Right lobe of liver (tissue), 6 donors: ENCODE measurements at regions not wholly inside any gene's neighbourhood (a gene's known extent, or its start where the extent isn't known, plus 50 kb on each side); places are given as distances from the start of the nearest gene placed in this dataset.

ENCODE experiments used
- ATAC-seq, 4 donors: fragments of 200-7000 bp; cut with Tn5 transposase; one replicate each; pipeline ENCODE4 v1.9.1; 2020; ENCODE audit warnings: mild to moderate bottlenecking in 4 of 4, moderate library complexity in 4 of 4
- DNase-seq, 3 donors: peaks; one replicate each; pipeline ENCODE4 v3.0.0-alpha.2; 2020
- H3K27ac ChIP-seq, 3 donors: fragments of 200-600 bp; one replicate each; pipeline ENCODE4 v1.8.0; 2022
- H3K27me3 ChIP-seq, 2 donors: fragments of 200-600 bp; one replicate each; pipeline ENCODE4 v1.8.0; 2022
- H3K36me3 ChIP-seq, 4 donors: fragments of 200-600 bp; sonication (generic) in 1 of 4; one replicate each; pipeline versions ENCODE4 v1.5.1 to v1.8.0; 2017 to 2022; ENCODE audit warnings: control low read depth in 1 of 4
- H3K4me1 ChIP-seq, 4 donors: fragments of 200-600 bp; sonication (generic) in 1 of 4; one replicate each; pipeline versions ENCODE4 v1.5.1 to v1.8.0; 2017 to 2022; ENCODE audit warnings: control low read depth in 1 of 4
- H3K4me3 ChIP-seq, 3 donors: fragments of 200-600 bp; one replicate each; pipeline ENCODE4 v1.8.0; 2022
- H3K9me3 ChIP-seq, 4 donors: fragments of 200-600 bp; sonication (generic) in 1 of 4; one replicate each; pipeline versions ENCODE4 v1.5.1 to v1.8.0; 2017 to 2022; ENCODE audit warnings: control low read depth in 1 of 4
- POLR2A ChIP-seq: fragments of 450-650 bp; IDR thresholded peaks from one replicate; pipeline ENCODE4 v1.6.1; 2017; ENCODE audit warnings: antibody characterized with exemption, mild to moderate bottlenecking
- WGBS: methylation state at CpG from one replicate; pipeline ENCODE4 v1.1.6; 2018; ENCODE audit warnings: low coverage, low lambda C conversion rate; ENCODE audit not compliant: insufficient coverage; ENCODE audit errors: missing lambda C conversion rate; 5-methylcytosine and 5-hydroxymethylcytosine counted together
- intact Hi-C, 2 donors: fragments of 100-400 bp; cut with DNase I; formaldehyde crosslinking; loops; one replicate each; pipeline versions ENCODE4 v1.11.2 to v1.14.1; 2022
- TF ChIP-seq, protein P1 (sequence below), 4 donors: fragments of 200-600 bp in 3 of 4; fragments of 450-650 bp in 1 of 4; IDR thresholded peaks; one replicate each; pipeline versions ENCODE4 v1.5.1 to v1.8.0; 2016 to 2022; ENCODE audit warnings: antibody characterized with exemption in 4 of 4, mild to moderate bottlenecking in 2 of 4
- donor health status: DM: no; HTN: yes; CAD: no.
- donor health status: DM: no; HTN: no; CAD: no.
- donor health status: DM: no; HTN: no; CAD: no.
- donor health status: DM: no; HTN: yes; CAD: no.
- donor health status: DM: no; HTN: yes; CAD: no.

DNA sequence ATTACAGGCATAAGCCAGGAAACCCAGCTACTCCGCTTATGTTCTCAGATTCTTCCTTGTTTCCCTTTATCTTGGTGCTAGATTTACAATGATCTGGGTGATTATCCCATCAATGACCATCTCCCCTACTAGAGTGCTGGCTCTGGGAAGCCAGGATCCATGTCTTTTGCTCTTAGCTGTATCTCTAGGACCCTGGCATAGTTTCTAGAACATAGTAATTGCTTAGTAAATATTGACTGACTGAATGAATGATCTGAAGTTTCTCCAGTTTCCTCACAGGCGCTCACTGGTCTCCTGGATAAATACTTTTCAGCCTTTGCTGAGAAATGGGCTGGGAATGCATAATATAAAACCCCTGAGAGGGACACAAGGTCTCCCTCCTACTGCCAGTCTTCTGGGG lies 60.0 kb upstream of the KLF9 start:
- 51% methylated on average over 2 of the region's 2 CpGs for WGBS
- TF ChIP-seq, protein P1, sequence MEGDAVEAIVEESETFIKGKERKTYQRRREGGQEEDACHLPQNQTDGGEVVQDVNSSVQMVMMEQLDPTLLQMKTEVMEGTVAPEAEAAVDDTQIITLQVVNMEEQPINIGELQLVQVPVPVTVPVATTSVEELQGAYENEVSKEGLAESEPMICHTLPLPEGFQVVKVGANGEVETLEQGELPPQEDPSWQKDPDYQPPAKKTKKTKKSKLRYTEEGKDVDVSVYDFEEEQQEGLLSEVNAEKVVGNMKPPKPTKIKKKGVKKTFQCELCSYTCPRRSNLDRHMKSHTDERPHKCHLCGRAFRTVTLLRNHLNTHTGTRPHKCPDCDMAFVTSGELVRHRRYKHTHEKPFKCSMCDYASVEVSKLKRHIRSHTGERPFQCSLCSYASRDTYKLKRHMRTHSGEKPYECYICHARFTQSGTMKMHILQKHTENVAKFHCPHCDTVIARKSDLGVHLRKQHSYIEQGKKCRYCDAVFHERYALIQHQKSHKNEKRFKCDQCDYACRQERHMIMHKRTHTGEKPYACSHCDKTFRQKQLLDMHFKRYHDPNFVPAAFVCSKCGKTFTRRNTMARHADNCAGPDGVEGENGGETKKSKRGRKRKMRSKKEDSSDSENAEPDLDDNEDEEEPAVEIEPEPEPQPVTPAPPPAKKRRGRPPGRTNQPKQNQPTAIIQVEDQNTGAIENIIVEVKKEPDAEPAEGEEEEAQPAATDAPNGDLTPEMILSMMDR (IDR thresholded peaks at IDR 0.05), result no peak
- TF ChIP-seq POLR2A, result no peak
- no peaks in the 10 kb centered on the region for H3K27me3 ChIP-seq
- no peak overlapping the region for H3K4me3 ChIP-seq
- no peaks in the 10 kb centered on the region for H3K36me3 ChIP-seq
- H3K4me1 ChIP-seq, result peaks cover 0 to 73% (median 35%) of the 10 kb centered on the region in 4 donors
- intact Hi-C loops, result no loop called here
- ATAC-seq (no peak), DNase-seq (no peak)
- peak overlapping the region in 2 of 3 donors; percentile 53 to 70 for H3K27ac ChIP-seq
- H3K9me3 ChIP-seq, result no peaks in the 10 kb centered on the region

DNA sequence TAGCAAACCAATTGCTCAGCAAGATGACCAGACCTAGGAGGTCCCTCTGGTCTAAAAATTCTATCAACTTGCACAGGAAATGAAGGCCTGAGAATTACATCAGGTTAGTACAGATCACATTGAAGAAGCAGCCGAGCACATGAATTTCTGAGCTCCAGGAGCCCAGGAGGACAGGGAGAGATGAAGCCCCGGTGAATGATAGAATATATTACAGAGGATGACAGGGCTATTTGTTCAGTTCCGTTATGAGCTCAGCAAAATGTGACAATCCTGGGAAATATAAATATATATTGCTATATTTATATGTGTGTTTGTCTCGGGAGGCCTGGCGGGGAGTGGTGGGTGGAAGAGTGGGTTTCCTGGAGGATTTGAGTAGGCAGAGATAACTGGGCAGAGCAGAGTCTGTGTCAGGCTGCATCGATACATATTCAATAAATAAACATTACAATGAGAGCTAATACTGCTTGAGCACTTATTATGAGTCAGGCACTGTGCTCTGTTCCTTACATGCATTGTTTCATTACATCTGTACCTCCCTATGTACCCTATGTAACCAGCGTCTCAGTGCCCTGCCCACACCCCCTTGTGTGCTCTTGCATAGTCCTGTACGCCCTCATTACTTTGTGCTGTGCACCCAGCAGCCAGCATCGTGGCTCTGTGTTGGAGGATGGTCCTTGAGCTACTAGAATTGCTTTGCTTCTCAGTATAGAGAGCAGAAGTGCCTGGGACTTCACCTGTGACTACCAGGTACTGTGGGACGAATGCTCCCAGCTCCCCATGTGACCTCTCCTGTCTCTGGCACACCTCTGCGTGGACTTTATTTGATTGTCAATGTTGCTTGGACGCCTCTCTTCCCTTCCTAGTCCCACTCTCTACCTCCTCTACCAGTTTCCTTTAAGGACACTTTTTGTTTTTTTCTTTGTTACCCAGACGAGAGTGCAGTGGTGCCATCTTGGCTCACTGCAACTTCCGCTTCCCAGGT lies 58.1 kb upstream of the KLF9 start:
- WGBS, result 48% methylated on average over 14 of the region's 14 CpGs
- Histone ChIP-seq H3K4me1 (peaks cover 0 to 60% (median 28%) of the 10 kb centered on the region in 4 donors), H3K27ac (peak overlapping the region in 2 of 3 donors; percentile 76 to 83)

DNA sequence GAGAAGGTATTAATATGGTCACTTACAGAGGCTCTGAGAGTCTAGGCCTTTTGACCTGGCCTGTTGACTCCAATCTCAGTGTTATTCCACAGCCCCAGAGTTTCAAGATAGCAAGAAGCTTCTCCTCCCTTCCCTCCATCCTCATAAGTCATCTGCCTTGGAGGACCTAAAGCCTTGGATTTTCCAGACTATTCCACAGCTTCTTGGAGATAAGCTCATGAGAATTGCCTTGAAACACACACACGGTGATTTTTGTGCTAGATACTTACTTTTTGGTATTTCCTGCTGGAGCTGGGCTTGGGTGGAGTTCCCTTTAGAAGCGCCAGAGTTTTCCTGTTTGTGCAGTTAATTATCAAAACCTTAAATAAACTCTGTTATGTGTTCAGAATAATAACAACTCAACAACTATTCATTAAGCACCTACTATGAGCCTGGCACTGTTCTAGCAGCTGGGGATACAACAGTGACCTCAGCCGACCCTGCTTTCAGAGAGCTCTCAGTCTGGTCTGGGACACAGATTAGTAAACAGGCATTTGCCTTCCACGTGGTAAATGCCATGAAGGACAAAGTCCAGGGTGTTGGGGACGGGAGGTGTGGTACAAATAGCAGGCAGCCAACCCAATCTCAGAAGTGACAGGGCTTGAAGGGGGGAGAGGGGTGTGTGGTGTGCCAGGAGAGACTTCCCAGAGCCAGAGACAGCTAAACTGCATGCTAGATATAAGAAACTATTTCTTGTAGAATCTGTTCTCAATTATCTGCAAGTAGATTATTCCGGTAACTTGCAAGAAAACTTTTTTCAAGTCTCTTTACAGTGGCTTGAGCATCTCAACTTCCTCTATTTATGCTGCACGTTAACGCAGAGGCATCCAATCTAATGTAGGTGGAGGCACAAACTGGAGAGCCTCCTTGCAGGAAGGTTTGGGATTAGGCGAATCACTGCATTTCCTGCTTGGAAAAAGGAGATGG lies 55.9 kb upstream of the KLF9 start:
- H3K27ac ChIP-seq, result peak overlapping the region; percentile 59 to 83 (median 76)

More for the DNA sequence above, 58.1 kb upstream of the KLF9 start:
- Histone ChIP-seq H3K9me3 (no peaks in the 10 kb centered on the region), H3K4me3 (no peak overlapping the region), H3K27me3 (no peaks in the 10 kb centered on the region), H3K36me3 (no peaks in the 10 kb centered on the region)
- intact Hi-C loops, result no loop called here
- peak in 1 of 3 donors; percentile 59 for DNase-seq
- TF ChIP-seq POLR2A, result no peak
- peak; percentile 9 to 48 (median 25) for ATAC-seq

DNA sequence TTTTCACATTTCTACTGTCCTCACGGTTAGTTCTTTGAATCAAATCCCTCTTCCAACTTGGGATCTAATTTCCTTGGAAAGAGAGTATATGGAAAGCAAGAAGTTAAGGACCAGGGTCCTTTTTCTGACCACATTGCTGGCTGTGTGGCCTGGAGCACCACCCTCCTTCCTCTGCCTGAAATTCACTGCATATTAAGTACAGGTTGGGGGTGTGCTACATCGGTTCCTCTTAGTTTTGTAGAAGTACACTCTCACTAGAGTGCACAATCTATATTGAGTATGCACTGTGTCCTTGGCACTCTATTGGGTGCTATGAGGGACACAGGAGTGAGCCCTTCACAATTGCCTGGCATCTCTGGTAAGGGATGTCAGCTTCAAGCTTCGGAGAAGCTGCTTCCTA lies 53.8 kb upstream of the KLF9 start:
- Histone ChIP-seq H3K27ac (peak overlapping the region in 2 of 3 donors; percentile 27 to 76), H3K27me3 (no peaks in the 10 kb centered on the region), H3K4me1 (peaks cover 0 to 35% (median 17%) of the 10 kb centered on the region in 4 donors), H3K36me3 (no peaks in the 10 kb centered on the region), H3K9me3 (no peaks in the 10 kb centered on the region), H3K4me3 (no peak overlapping the region)
- ATAC-seq (no peak), DNase-seq (no peak)
- TF ChIP-seq, protein P1 (IDR thresholded peaks at IDR 0.05), result no peak
- no peak for TF ChIP-seq POLR2A
- intact Hi-C loops, result no loop called here
- WGBS, result 70% methylated on average over 3 of the region's 3 CpGs

More for the DNA sequence above, 55.9 kb upstream of the KLF9 start:
- ATAC-seq (peak; percentile 85 to 93 (median 92)), DNase-seq (peak; percentile 66 to 94 (median 83))
- H3K4me1 ChIP-seq, result peaks cover 0 to 54% (median 24%) of the 10 kb centered on the region in 4 donors
- no peaks in the 10 kb centered on the region for H3K27me3 ChIP-seq
- H3K4me3 ChIP-seq, result no peak overlapping the region
- H3K36me3 ChIP-seq, result no peaks in the 10 kb centered on the region
- WGBS, result 13% methylated on average over 9 of the region's 9 CpGs
- H3K9me3 ChIP-seq, result no peaks in the 10 kb centered on the region
- TF ChIP-seq, protein P1 (IDR thresholded peaks at IDR 0.05), result no peak
- no peak for TF ChIP-seq POLR2A
- intact Hi-C loops, result no loop called here
